RCC 7860 (cell line): ENCODE measurements at regions not wholly inside any gene's neighbourhood (a gene's known extent, or its start where the extent isn't known, plus 50 kb on each side); places are given as distances from the start of the nearest gene placed in this dataset.

ENCODE experiments used
- DNase-seq: peaks from one replicate; pipeline ENCODE4 v3.0.0-alpha.2; 2015; ENCODE audit warnings: low spot score
- FAIRE-seq: peaks from 2 replicates; lab custom pipeline; 2012; peaks lifted over from hg19 to GRCh38; lab: Jason Lieb, UNC

GRCh38 chr1:238171985-238172384, 281.3 kb upstream of the ZP4 start:
- DNase-seq: no peak
- no peak for FAIRE-seq

- no peak for DNase-seq
- no peak for FAIRE-seq
Measured at GRCh38 chr1:238161955-238162354, 271.2 kb upstream of the ZP4 start.

GRCh38 chr1:238153939-238154338, 263.2 kb upstream of the ZP4 start:
- DNase-seq (no peak), FAIRE-seq (no peak)

GRCh38 chr1:238153253-238153652, 262.5 kb upstream of the ZP4 start:
- no peak for DNase-seq
- FAIRE-seq: no peak

- FAIRE-seq (no peak), DNase-seq (peak; percentile 31)
Measured at GRCh38 chr1:238152119-238152518, 261.4 kb upstream of the ZP4 start.

GRCh38 chr1:238143038-238143437, 252.3 kb upstream of the ZP4 start:
- DNase-seq: no peak
- no peak for FAIRE-seq

GRCh38 chr1:238141353-238141752, 250.6 kb upstream of the ZP4 start:
- no peak for FAIRE-seq
- DNase-seq: no peak

GRCh38 chr1:238139713-238140112, 249.0 kb upstream of the ZP4 start:
- no peak for FAIRE-seq

GRCh38 chr1:238138059-238138626, 247.4 kb upstream of the ZP4 start:
- FAIRE-seq (no peak), DNase-seq (no peak)

More at GRCh38 chr1:238139713-238140112, 249.0 kb upstream of the ZP4 start:
- DNase-seq: peak; percentile 16

GRCh38 chr1:238135708-238136664, 245.3 kb upstream of the ZP4 start:
- DNase-seq: no peak
- no peak for FAIRE-seq

- FAIRE-seq: peak; percentile 29
- peak; percentile 41 for DNase-seq
Measured at GRCh38 chr1:238129677-238130076, 239.0 kb upstream of the ZP4 start.

GRCh38 chr1:238123201-238123600, 232.5 kb upstream of the ZP4 start:
- FAIRE-seq: no peak

GRCh38 chr1:238119861-238120260, 229.1 kb upstream of the ZP4 start:
- FAIRE-seq (no peak), DNase-seq (no peak)

More at GRCh38 chr1:238123201-238123600, 232.5 kb upstream of the ZP4 start:
- DNase-seq: no peak

GRCh38 chr1:238119060-238119459, 228.3 kb upstream of the ZP4 start:
- FAIRE-seq: no peak
- no peak for DNase-seq

- DNase-seq (no peak), FAIRE-seq (no peak)
Measured at GRCh38 chr1:238115852-238116251, 225.1 kb upstream of the ZP4 start.

- DNase-seq (no peak), FAIRE-seq (no peak)
Measured at GRCh38 chr1:238112952-238113621, 222.4 kb upstream of the ZP4 start.

GRCh38 chr1:238111516-238111915, 220.8 kb upstream of the ZP4 start:
- DNase-seq (no peak), FAIRE-seq (no peak)

- FAIRE-seq (no peak), DNase-seq (no peak)
Measured at GRCh38 chr1:238111081-238111480, 220.4 kb upstream of the ZP4 start.

GRCh38 chr1:238108417-238108816, 217.7 kb upstream of the ZP4 start:
- DNase-seq (no peak), FAIRE-seq (no peak)

- no peak for FAIRE-seq
Measured at GRCh38 chr1:238107322-238107721, 216.6 kb upstream of the ZP4 start.

GRCh38 chr1:238104752-238105151, 214.0 kb upstream of the ZP4 start:
- FAIRE-seq (no peak), DNase-seq (no peak)

More at GRCh38 chr1:238107322-238107721, 216.6 kb upstream of the ZP4 start:
- no peak for DNase-seq

- FAIRE-seq: no peak
- DNase-seq: no peak
Measured at GRCh38 chr1:238101923-238102322, 211.2 kb upstream of the ZP4 start.
